PFSK-1 (cell line): ENCODE measurements at regions not wholly inside any gene's neighbourhood (a gene's known extent, or its start where the extent isn't known, plus 50 kb on each side); places are given as distances from the start of the nearest gene placed in this dataset.

Experiments used
- FOXP2 ChIP-seq: optimal IDR thresholded peaks from 2 replicates; pipeline ENCODE3; 2011; ENCODE audit warnings: borderline replicate concordance, control low read depth, inconsistent platforms; ENCODE audit not compliant: insufficient read depth; ENCODE audit errors: extremely low read length, extremely low read depth
- POLR2AphosphoS5 ChIP-seq: IDR thresholded peaks from 2 replicates; pipeline ENCODE4 v1.6.1; 2012; ENCODE audit warnings: low read depth, mild to moderate bottlenecking, control low read depth, low read length, moderate library complexity
- REST ChIP-seq, 2 experiments: IDR thresholded peaks; 2 replicates each; pipeline versions ENCODE4 v1.6.1 to v1.8.0; 2011 to 2012; ENCODE audit warnings: low read depth in 2 of 2, low read length in 2 of 2, control low read depth in 1 of 2, inconsistent platforms in 1 of 2, mild to moderate bottlenecking in 1 of 2, moderate library complexity in 1 of 2; ENCODE audit not compliant: insufficient read depth in 1 of 2
- SIN3A ChIP-seq: IDR thresholded peaks from 2 replicates; pipeline ENCODE4 v1.6.1; 2012; ENCODE audit warnings: mild to moderate bottlenecking, low read length, moderate library complexity, borderline replicate concordance; ENCODE audit not compliant: insufficient read depth

GRCh38 chr2:176979981-176980710 lies 232.4 kb upstream of the HNRNPA3 start:
- no peak for TF ChIP-seq SIN3A
- no peak for TF ChIP-seq FOXP2
- TF ChIP-seq REST (IDR thresholded peaks at IDR 0.05; ENCODE audit: insufficient read depth in 1 of 2, low read depth in 2 of 2, low read length in 2 of 2): no peak
- no peak for TF ChIP-seq POLR2AphosphoS5
